Activated T-cell treated with anti-CD3 and anti-CD28 coated beads, Interleukin-2, amount 50 U/mL, for 4 hours (primary cell): ENCODE measurements at regions not wholly inside any gene's neighbourhood (a gene's known extent, or its start where the extent isn't known, plus 50 kb on each side); places are given as distances from the start of the nearest gene placed in this dataset.
"Not testable (repeated sequence)": the region's sequence is repeated elsewhere in the genome, so short reads cannot be mapped to it uniquely, and the experiment has no call there.

ENCODE experiments used
- ATAC-seq, 2 donors: fragments of 200-7000 bp; cut with Tn5 transposase; one replicate each; pipeline ENCODE4 v1.10.0; 2021
- DNase-seq: peaks from one replicate; pipeline ENCODE4 v3.0.0-alpha.2; 2020
- H3K27me3 Mint-ChIP-seq: one replicate; pipeline ENCODE4 v1.8.0; 2021; ENCODE audit warnings: low read depth, mixed read lengths
- H3K36me3 Mint-ChIP-seq: one replicate; pipeline ENCODE4 v1.8.0; 2022; ENCODE audit warnings: mixed read lengths; ENCODE audit not compliant: insufficient read depth
- H3K4me1 Mint-ChIP-seq: one replicate; pipeline ENCODE4 v1.8.0; 2021; ENCODE audit warnings: low read depth, mixed read lengths
- H3K4me3 Mint-ChIP-seq: one replicate; pipeline ENCODE4 v1.8.0; 2021; ENCODE audit warnings: mild to moderate bottlenecking, moderate library complexity, mixed read lengths
- H3K9me3 Mint-ChIP-seq: one replicate; pipeline ENCODE4 v1.8.0; 2021; ENCODE audit warnings: mixed read lengths

DNA sequence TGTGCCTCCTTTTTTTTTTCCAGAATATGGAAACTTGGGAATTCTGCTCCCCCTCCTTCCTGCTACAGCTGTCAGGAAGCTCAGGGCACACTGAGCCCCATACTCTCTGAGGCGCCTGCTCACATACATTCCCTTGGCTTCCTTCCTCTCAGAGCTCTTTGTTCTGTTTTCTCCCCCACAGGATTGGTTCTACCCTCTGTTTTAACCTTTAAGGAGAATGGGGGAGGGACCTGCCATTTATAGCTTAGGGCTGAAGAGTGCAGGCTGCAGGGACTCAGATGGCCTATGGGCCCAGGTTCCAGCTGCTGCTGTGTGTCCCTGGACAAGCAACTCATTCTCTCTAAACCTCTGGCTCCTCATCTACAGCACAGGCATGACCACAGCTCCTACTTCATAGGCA is 70.7 kb upstream of the HUWE1 start:
- H3K36me3 Mint-ChIP-seq, H3K27me3 Mint-ChIP-seq, H3K4me3 Mint-ChIP-seq, DNase-seq, H3K9me3 Mint-ChIP-seq, H3K4me1 Mint-ChIP-seq, ATAC-seq: not testable (repeated sequence)

DNA sequence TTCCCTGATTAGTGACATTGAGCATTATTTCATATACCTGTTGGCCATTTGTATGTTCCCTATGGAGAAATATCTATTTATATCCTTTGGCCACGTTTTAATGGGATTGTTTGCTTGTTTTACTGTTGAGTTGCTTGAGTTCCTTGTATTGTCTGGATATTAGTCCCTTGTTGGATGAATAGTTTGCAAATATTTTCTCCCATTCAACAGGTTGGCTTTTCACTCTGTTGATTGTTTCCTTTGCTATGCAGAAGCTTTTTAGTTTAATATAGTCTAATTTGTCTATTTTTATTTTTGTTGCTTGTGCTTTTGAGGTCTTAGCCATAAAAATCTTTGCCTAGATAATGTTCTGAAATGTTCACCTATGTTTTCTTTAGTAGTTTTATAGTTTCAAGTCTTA is 60.2 kb upstream of the HUWE1 start:
- no peak overlapping the region for H3K4me3 Mint-ChIP-seq
- ATAC-seq (no peak), DNase-seq (no peak)
- peaks cover 5% of the 10 kb centered on the region for H3K4me1 Mint-ChIP-seq
- no peaks in the 10 kb centered on the region for H3K27me3 Mint-ChIP-seq
- H3K9me3 Mint-ChIP-seq = no peaks in the 10 kb centered on the region
- no peaks in the 10 kb centered on the region for H3K36me3 Mint-ChIP-seq

DNA sequence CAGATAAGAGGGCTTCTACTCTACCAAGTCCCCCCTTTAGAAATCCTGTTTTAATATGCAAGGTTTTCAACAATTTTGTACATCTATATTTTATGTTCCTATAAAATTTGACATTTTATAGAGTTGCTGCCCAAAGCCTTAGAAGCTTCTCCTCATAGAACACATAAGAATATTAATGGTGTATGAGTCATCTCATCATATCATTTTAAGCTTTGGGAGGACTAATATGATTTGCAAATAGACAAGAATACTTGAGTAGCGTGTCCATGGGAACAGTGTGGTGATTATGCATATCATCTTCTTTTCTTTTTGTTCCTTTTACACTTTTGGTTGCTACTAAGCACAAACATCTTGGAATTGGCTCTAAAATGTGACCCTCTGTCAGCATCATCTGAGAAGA is 56.7 kb upstream of the HUWE1 start:
- Mint-ChIP-seq H3K36me3 (no peaks in the 10 kb centered on the region), H3K27me3 (no peaks in the 10 kb centered on the region), H3K4me3 (no peak overlapping the region), H3K4me1 (peaks cover 17% of the 10 kb centered on the region), H3K9me3 (no peaks in the 10 kb centered on the region)
- no peak for ATAC-seq
- DNase-seq = no peak

DNA sequence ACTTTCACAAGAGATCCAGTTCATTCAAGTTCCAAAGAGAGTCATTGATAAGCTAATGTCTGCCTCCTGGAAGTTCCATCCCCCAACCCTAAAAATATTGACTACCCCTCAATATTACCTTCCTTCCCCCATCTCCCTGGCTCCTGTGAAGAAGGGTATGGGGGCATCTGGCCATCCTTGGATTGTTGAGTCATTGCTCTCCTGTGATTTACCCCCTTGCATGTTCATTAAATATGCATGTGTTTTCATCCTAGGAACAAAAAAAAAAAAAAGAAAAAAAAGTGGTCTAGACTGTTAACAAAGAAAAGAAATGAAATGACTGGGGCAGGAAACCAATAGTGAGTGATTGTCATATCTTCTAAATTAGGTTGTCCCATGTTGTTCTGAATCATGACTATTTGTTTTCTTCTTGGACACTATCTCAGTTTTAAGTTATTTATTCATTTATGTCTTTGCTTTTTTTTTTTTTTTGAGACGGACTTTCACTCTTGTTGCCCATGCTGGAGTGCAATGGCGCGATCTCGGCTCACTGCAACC is 51.9 kb upstream of the HUWE1 start:
- Mint-ChIP-seq H3K4me1 (peaks cover 33% of the 10 kb centered on the region), H3K4me3 (no peak overlapping the region)

More for the DNA sequence above, 51.9 kb upstream of the HUWE1 start:
- ATAC-seq (peak in 1 of 2 donors; percentile 52), DNase-seq (no peak)
- no peaks in the 10 kb centered on the region for H3K9me3 Mint-ChIP-seq
- H3K36me3 Mint-ChIP-seq = peaks cover 6% of the 10 kb centered on the region
- no peaks in the 10 kb centered on the region for H3K27me3 Mint-ChIP-seq
